Body of pancreas (tissue), 4 donors: ENCODE measurements at regions not wholly inside any gene's neighbourhood (a gene's known extent, or its start where the extent isn't known, plus 50 kb on each side); places are given as distances from the start of the nearest gene placed in this dataset.

Experiments
- ATAC-seq: fragments of 150-250 bp; one replicate; pipeline ENCODE4 v1.9.1; 2016
- DNase-seq, 4 donors: peaks; one replicate each; pipeline ENCODE4 v3.0.0-alpha.2; 2019
- H3K27ac ChIP-seq, 4 donors: fragments of 200-600 bp; sonication (generic); 1 replicate in 3 of 4; 2 replicates in 1 of 4; pipeline versions ENCODE4 v1.5.1 to v1.6.1; 2016 to 2019; ENCODE audit warnings: mild to moderate bottlenecking in 1 of 4, mixed read lengths in 1 of 4, moderate library complexity in 1 of 4
- H3K27me3 ChIP-seq, 2 donors: fragments of 200-600 bp; sonication (generic); one replicate each; pipeline ENCODE4 v1.6.0; 2016; ENCODE audit warnings: mild to moderate bottlenecking in 1 of 2
- H3K36me3 ChIP-seq, 2 donors: fragments of 200-600 bp; sonication (generic); replicated peaks in 1 of 2; 2 replicates each; pipeline ENCODE4 v1.5.1; 2016; ENCODE audit warnings: low read depth in 2 of 2; ENCODE audit not compliant: insufficient read depth in 1 of 2
- H3K4me1 ChIP-seq: fragments of 200-600 bp; sonication (generic); one replicate; pipeline ENCODE4 v1.6.0; 2016
- H3K4me3 ChIP-seq, 2 donors: fragments of 200-600 bp; sonication (generic); 1 replicate in 1 of 2; 2 replicates in 1 of 2; pipeline ENCODE4 v1.5.1; 2016 to 2019
- H3K9me3 ChIP-seq, 3 donors: fragments of 200-600 bp; sonication (generic); 1 replicate in 2 of 3; 2 replicates in 1 of 3; pipeline ENCODE4 v1.5.1; 2016
- CTCF ChIP-seq, 7 experiments: fragments of 450-650 bp in 4 of 7; fragments of 200-600 bp in 3 of 7; sonication (generic) in 3 of 7; IDR thresholded peaks; one replicate each; pipeline ENCODE4 v1.5.1; 2016 to 2019; ENCODE audit warnings: antibody characterized with exemption in 7 of 7
- POLR2A ChIP-seq, 3 donors: fragments of 450-650 bp; IDR thresholded peaks; one replicate each; pipeline ENCODE4 v1.6.1; 2016; ENCODE audit warnings: antibody characterized with exemption in 3 of 3, mild to moderate bottlenecking in 2 of 3
- WGBS, 2 donors: methylation state at CpG; one replicate each; pipeline ENCODE4 v1.1.5; 2017; 5-methylcytosine and 5-hydroxymethylcytosine counted together
- intact Hi-C: fragments of 100-400 bp; cut with DNase I; formaldehyde crosslinking; loops from one replicate; pipeline ENCODE4 v1.15.1; 2023

GRCh38 chr12:58414398-58414871 lies 473.1 kb downstream of the ATP23 start:
- no peak for DNase-seq
- 65 to 70% methylated on average over 2 of the region's 2 CpGs for WGBS, 2 donors

GRCh38 chr12:58415716-58416115 lies 474.3 kb downstream of the ATP23 start:
- DNase-seq: no peak
- Histone ChIP-seq H3K27me3 (no peaks in the 10 kb centered on the region), H3K9me3 (no peaks in the 10 kb centered on the region), H3K36me3 (no peaks in the 10 kb centered on the region), H3K4me3 (no peak overlapping the region), H3K4me1 (no peaks in the 10 kb centered on the region), H3K27ac (no peak overlapping the region)
- intact Hi-C loops: no loop called here
- no peak for ATAC-seq
- TF ChIP-seq CTCF (IDR thresholded peaks at IDR 0.05): no peak
- no peak for TF ChIP-seq POLR2A (IDR thresholded peaks at IDR 0.05)

More at GRCh38 chr12:58414398-58414871, 473.1 kb downstream of the ATP23 start:
- Histone ChIP-seq H3K36me3 (no peaks in the 10 kb centered on the region), H3K27me3 (no peaks in the 10 kb centered on the region), H3K4me3 (no peak overlapping the region), H3K9me3 (no peaks in the 10 kb centered on the region), H3K27ac (no peak overlapping the region), H3K4me1 (no peaks in the 10 kb centered on the region)
- intact Hi-C loops: no loop called here
- no peak for ATAC-seq
- TF ChIP-seq CTCF (IDR thresholded peaks at IDR 0.05): no peak
- TF ChIP-seq POLR2A (IDR thresholded peaks at IDR 0.05): no peak

GRCh38 chr12:58416236-58416635 lies 474.9 kb downstream of the ATP23 start:
- intact Hi-C loops: no loop called here
- 40 to 60% methylated on average over 2 of the region's 2 CpGs for WGBS, 2 donors
- Histone ChIP-seq H3K4me1 (no peaks in the 10 kb centered on the region), H3K9me3 (no peaks in the 10 kb centered on the region), H3K36me3 (no peaks in the 10 kb centered on the region), H3K27me3 (no peaks in the 10 kb centered on the region), H3K4me3 (no peak overlapping the region), H3K27ac (no peak overlapping the region)
- ATAC-seq (no peak), DNase-seq (no peak)
- no peak for TF ChIP-seq CTCF (IDR thresholded peaks at IDR 0.05)
- no peak for TF ChIP-seq POLR2A (IDR thresholded peaks at IDR 0.05)

GRCh38 chr12:58419196-58419760 lies 477.9 kb downstream of the ATP23 start:
- 69 to 74% methylated on average over 11 to 13 of the region's 13 CpGs for whole genome bisulfite sequencing, 2 donors
- no peak for ATAC-seq
- Histone ChIP-seq H3K27me3 (no peaks in the 10 kb centered on the region), H3K36me3 (no peaks in the 10 kb centered on the region), H3K9me3 (no peaks in the 10 kb centered on the region), H3K4me1 (no peaks in the 10 kb centered on the region), H3K4me3 (no peak overlapping the region), H3K27ac (no peak overlapping the region)
- intact Hi-C loops: no loop called here
- no peak for TF ChIP-seq POLR2A (IDR thresholded peaks at IDR 0.05)
- TF ChIP-seq CTCF (IDR thresholded peaks at IDR 0.05): no peak
- no peak for DNase-seq

GRCh38 chr12:58419905-58420304 lies 478.5 kb downstream of the ATP23 start:
- no peak for DNase-seq
- no peak for TF ChIP-seq POLR2A (IDR thresholded peaks at IDR 0.05)
- TF ChIP-seq CTCF (IDR thresholded peaks at IDR 0.05): no peak

More at GRCh38 chr12:58419905-58420304, 478.5 kb downstream of the ATP23 start:
- Histone ChIP-seq H3K36me3 (no peaks in the 10 kb centered on the region), H3K4me1 (no peaks in the 10 kb centered on the region), H3K4me3 (no peak overlapping the region), H3K9me3 (no peaks in the 10 kb centered on the region), H3K27me3 (no peaks in the 10 kb centered on the region), H3K27ac (no peak overlapping the region)
- no peak for ATAC-seq
- 21 to 30% methylated on average over 1 of the region's 1 CpG for WGBS, 2 donors
- intact Hi-C loops: no loop called here
